Adrenal gland (tissue), 5 donors: ENCODE measurements at regions not wholly inside any gene's neighbourhood (a gene's known extent, or its start where the extent isn't known, plus 50 kb on each side); places are given as distances from the start of the nearest gene placed in this dataset.

Source experiments
- POLR2A ChIP-seq, 2 donors: fragments of 450-650 bp; IDR thresholded peaks; one replicate each; pipeline ENCODE4 v1.6.1; 2017; ENCODE audit warnings: antibody characterized with exemption in 2 of 2, mild to moderate bottlenecking in 2 of 2, moderate library complexity in 1 of 2
- TF ChIP-seq, protein P1 (sequence below), 6 experiments: fragments of 450-650 bp in 4 of 6; fragments of 200-600 bp in 2 of 6; sonication (generic) in 1 of 6; IDR thresholded peaks; 1 replicate in 5 of 6; 2 replicates in 1 of 6; pipeline versions ENCODE4 v1.5.1 to v1.8.0; 2016 to 2021; ENCODE audit warnings: antibody characterized with exemption in 6 of 6, mild to moderate bottlenecking in 2 of 6, moderate library complexity in 1 of 6
- donor health status: DM: no; HTN: no; CAD: no.

GRCh38 chr17:52451294-52451861 lies 292.9 kb upstream of the CA10 start:
- TF ChIP-seq, protein P1, sequence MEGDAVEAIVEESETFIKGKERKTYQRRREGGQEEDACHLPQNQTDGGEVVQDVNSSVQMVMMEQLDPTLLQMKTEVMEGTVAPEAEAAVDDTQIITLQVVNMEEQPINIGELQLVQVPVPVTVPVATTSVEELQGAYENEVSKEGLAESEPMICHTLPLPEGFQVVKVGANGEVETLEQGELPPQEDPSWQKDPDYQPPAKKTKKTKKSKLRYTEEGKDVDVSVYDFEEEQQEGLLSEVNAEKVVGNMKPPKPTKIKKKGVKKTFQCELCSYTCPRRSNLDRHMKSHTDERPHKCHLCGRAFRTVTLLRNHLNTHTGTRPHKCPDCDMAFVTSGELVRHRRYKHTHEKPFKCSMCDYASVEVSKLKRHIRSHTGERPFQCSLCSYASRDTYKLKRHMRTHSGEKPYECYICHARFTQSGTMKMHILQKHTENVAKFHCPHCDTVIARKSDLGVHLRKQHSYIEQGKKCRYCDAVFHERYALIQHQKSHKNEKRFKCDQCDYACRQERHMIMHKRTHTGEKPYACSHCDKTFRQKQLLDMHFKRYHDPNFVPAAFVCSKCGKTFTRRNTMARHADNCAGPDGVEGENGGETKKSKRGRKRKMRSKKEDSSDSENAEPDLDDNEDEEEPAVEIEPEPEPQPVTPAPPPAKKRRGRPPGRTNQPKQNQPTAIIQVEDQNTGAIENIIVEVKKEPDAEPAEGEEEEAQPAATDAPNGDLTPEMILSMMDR (IDR thresholded peaks at IDR 0.05), result no peak
- TF ChIP-seq POLR2A (IDR thresholded peaks at IDR 0.05), result no peak
